ENCODE measurements at regions not wholly inside any gene's neighbourhood (a gene's known extent, or its start where the extent isn't known, plus 50 kb on each side); places are given as distances from the start of the nearest gene placed in this dataset.

DNA sequence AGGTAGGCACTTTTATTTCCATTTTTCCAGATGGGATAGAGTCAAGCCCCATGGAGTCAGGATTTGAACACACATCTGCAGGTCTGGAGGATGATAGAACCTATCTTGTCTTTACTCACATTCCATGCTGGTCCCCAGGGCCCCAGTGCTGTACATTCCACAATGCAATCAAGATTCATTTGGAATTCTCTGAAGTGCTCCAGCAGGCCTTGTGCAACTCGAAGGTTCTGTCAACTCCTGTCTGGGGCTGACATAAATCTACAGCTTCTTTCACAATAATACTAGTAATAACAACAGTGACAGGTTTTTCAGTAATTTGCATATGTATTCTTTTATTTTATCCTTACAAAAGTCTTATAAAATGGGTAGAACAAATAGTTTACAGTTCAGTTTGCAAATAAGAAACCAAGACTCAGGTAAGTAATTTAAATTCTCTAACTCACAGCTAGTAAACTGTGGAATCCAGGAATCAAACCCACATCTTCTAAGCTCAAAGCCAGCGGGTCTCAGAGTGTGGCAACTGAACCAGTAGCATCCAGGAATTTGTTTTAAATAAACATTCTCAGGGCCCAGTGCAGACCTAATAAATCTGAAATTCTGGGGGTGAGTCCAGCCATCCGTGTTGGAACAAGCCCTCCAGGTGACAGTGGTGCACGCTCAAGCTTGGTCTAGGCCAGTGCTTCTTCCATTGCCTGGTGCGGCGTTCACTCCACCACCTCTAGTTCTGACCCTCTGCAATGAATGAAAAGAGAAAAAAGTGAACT is 137.0 kb upstream of the TNFAIP3 start:
- no peaks in the 10 kb centered on the region for H3K9me3 ChIP-seq
- no peak for TF ChIP-seq POLR2AphosphoS5 (IDR thresholded peaks at IDR 0.05; ENCODE audit: insufficient read depth in 1 of 2, low read depth in 1 of 2)
- TF ChIP-seq, protein P1, sequence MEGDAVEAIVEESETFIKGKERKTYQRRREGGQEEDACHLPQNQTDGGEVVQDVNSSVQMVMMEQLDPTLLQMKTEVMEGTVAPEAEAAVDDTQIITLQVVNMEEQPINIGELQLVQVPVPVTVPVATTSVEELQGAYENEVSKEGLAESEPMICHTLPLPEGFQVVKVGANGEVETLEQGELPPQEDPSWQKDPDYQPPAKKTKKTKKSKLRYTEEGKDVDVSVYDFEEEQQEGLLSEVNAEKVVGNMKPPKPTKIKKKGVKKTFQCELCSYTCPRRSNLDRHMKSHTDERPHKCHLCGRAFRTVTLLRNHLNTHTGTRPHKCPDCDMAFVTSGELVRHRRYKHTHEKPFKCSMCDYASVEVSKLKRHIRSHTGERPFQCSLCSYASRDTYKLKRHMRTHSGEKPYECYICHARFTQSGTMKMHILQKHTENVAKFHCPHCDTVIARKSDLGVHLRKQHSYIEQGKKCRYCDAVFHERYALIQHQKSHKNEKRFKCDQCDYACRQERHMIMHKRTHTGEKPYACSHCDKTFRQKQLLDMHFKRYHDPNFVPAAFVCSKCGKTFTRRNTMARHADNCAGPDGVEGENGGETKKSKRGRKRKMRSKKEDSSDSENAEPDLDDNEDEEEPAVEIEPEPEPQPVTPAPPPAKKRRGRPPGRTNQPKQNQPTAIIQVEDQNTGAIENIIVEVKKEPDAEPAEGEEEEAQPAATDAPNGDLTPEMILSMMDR (IDR thresholded peaks at IDR 0.05), result no peak
- TF ChIP-seq POLR2A (IDR thresholded peaks at IDR 0.05), result no peak

DNA sequence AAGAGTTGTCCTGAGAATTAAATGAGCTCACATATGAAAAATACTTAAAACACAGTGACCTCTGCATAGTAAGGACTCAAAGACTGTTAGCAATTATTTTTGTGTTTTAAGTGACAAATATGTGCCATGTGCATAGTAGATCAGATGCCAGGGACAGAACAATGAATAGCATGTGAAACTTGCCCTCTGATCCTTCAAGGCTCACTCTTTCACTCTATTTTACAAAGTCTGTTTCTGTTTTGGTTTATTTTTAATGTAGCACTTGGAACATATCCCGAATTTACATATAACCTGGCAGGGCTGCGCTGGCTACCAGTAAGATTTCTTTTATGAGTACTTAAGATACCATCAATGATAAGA is 135.5 kb upstream of the TNFAIP3 start:
- Histone ChIP-seq H3K4me1 (peaks cover 20% of the 10 kb centered on the region), H3K9me3 (no peaks in the 10 kb centered on the region), H3K36me3 (no peaks in the 10 kb centered on the region), H3K27me3 (no peaks in the 10 kb centered on the region), H3K4me3 (no peak overlapping the region), H3K27ac (no peak overlapping the region)
- no peak for DNase-seq (ENCODE audit: extremely low spot score in 2 of 2)
- TF ChIP-seq POLR2AphosphoS5 (IDR thresholded peaks at IDR 0.05; ENCODE audit: insufficient read depth in 1 of 2, low read depth in 1 of 2) (no peak), POLR2A (IDR thresholded peaks at IDR 0.05) (no peak)
- TF ChIP-seq, protein P1 (IDR thresholded peaks at IDR 0.05), result no peak
- intact Hi-C loops (cut with DNase I), result no loop called here

More for the DNA sequence above, 137.0 kb upstream of the TNFAIP3 start:
- Histone ChIP-seq H3K4me3 (no peak overlapping the region), H3K27me3 (no peaks in the 10 kb centered on the region), H3K36me3 (no peaks in the 10 kb centered on the region), H3K4me1 (peaks cover 20% of the 10 kb centered on the region), H3K27ac (no peak overlapping the region)
- no peak for DNase-seq (ENCODE audit: extremely low spot score in 2 of 2)
- intact Hi-C loops (cut with DNase I), result no loop called here

DNA sequence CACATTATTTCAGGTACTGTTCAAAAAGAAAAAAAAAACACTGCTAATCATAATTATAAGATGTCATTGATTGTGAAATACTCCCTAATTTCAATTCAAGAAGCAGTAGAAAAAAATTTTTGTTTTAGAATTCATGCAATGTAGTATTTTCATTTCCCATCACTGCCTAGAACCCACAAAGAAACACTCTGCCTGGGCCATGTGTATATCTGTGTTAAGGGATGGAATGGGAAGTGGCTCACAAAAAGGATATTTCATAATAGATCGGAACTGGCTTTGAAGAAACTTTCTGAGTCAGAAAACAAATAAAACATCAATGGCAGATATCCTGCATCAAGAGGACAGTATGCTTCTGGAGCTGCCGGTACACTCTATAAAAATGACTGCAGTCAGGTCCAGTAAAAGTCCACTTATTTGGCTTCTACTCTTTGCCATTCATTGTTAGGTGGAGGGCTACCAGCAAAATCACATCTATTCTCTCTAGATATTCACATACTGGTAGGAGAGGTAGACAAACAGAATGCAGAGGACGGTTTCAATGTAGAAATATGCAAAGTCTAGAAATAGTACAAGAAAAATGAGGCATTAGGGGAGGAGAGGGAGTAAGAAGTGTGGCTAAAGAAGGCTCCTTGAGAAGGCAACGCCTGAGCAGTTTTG is 135.0 kb upstream of the TNFAIP3 start:
- H3K4me3 ChIP-seq, result no peak overlapping the region
- H3K4me1 ChIP-seq, result peaks cover 20% of the 10 kb centered on the region
- no peak for TF ChIP-seq POLR2AphosphoS5 (IDR thresholded peaks at IDR 0.05; ENCODE audit: insufficient read depth in 1 of 2, low read depth in 1 of 2)
- no peaks in the 10 kb centered on the region for H3K27me3 ChIP-seq
- no peaks in the 10 kb centered on the region for H3K36me3 ChIP-seq
- no peaks in the 10 kb centered on the region for H3K9me3 ChIP-seq
- intact Hi-C loops (cut with DNase I), result no loop called here
- DNase-seq (ENCODE audit: extremely low spot score in 2 of 2), result no peak
- no peak overlapping the region for H3K27ac ChIP-seq

DNA sequence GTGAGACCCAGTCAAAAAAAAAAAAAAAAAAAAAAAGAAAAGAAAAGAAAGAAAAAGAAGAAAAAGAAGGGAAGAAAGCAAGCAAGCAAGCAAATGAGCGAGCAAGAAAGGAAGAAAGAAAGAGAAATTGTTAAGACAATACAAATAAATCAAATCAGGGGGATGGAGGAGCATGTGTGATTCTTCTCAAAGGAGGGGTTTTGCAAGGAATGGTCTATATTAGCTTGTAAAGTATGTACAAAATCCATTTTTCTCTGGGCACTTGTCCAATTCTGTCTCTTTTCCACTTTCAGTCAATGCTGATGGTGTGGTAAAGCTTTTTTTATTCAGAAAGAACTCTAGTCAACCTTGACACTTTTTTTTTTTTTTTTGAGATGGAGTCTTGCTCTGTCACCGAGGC is 133.7 kb upstream of the TNFAIP3 start:
- peaks cover 20% of the 10 kb centered on the region for H3K4me1 ChIP-seq
- intact Hi-C loops (cut with DNase I), result no loop called here
- H3K27me3 ChIP-seq, result no peaks in the 10 kb centered on the region
- no peak for DNase-seq (ENCODE audit: extremely low spot score in 2 of 2)
- no peaks in the 10 kb centered on the region for H3K36me3 ChIP-seq
- H3K4me3 ChIP-seq, result no peak overlapping the region
- no peaks in the 10 kb centered on the region for H3K9me3 ChIP-seq
- TF ChIP-seq, protein P1 (IDR thresholded peaks at IDR 0.05), result no peak
- TF ChIP-seq POLR2AphosphoS5 (IDR thresholded peaks at IDR 0.05; ENCODE audit: insufficient read depth in 1 of 2, low read depth in 1 of 2), result no peak
- TF ChIP-seq POLR2A (IDR thresholded peaks at IDR 0.05), result no peak
- H3K27ac ChIP-seq, result no peak overlapping the region

DNA sequence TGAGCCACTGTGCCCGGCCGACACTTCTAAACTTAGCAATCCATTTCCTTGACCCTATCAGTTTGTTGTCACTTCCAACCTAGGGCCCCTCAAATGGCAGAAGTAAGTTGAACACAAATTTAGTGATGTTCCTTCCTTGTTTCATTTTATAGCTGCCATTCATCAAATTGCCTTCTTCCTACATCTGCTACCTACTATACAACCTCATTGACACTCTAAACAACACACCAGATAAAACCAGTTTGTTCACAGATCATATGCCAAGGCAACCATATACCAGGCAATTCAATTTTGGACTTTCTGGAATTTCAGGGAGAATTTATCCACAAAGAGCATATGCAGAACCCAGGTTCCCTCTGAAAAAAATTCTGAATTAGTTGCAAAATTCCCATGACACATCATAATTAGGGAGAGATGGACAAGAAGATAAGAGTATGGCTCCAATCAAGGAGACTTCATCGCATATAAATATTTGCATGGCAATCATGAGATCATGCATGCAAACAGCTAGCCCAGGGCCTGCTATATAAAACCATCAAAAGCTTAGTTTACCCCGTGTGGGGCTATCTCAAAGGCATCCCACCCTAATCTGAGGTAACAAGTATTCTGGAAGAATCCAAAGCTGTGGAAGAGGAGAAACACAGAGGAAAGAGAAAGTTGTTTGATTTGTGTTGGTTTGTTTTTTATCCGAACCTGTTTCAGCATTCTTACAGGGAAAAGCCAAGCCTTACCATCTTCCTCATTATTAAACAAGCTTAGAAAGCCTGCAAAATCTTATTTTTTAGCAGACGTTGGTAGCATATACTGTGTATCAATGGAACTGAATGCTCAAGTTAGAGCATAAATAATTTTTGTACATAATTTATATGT is 132.8 kb upstream of the TNFAIP3 start:
- no peak for TF ChIP-seq POLR2AphosphoS5 (IDR thresholded peaks at IDR 0.05; ENCODE audit: insufficient read depth in 1 of 2, low read depth in 1 of 2)
- TF ChIP-seq, protein P1 (IDR thresholded peaks at IDR 0.05), result no peak
- no peak for TF ChIP-seq POLR2A (IDR thresholded peaks at IDR 0.05)
- no peaks in the 10 kb centered on the region for H3K36me3 ChIP-seq
- intact Hi-C loops (cut with DNase I), result no loop called here

More for the DNA sequence above, 132.8 kb upstream of the TNFAIP3 start:
- no peak overlapping the region for H3K4me3 ChIP-seq
- no peak for DNase-seq (ENCODE audit: extremely low spot score in 2 of 2)
- H3K27ac ChIP-seq, result no peak overlapping the region
- no peaks in the 10 kb centered on the region for H3K27me3 ChIP-seq
- H3K9me3 ChIP-seq, result no peaks in the 10 kb centered on the region
- H3K4me1 ChIP-seq, result peaks cover 17% of the 10 kb centered on the region

Data from vagina (tissue), 2 donors.